HepG2 (cell line): ENCODE measurements at regions not wholly inside any gene's neighbourhood (a gene's known extent, or its start where the extent isn't known, plus 50 kb on each side); places are given as distances from the start of the nearest gene placed in this dataset.

Experiments used
- ATAC-seq: fragments of 200-7000 bp; cut with Tn5 transposase; 3 replicates; pipeline ENCODE4 v1.9.1; 2020; ENCODE audit warnings: mild to moderate bottlenecking, moderate library complexity
- BruUV-seq: library from RNA; stranded (reverse); fragments of 400-500 nt; replicated peaks from 2 replicates; lab custom pipeline; 2021; lab: Mats Ljungman, UMichigan
- CTCF ChIA-PET: fragments of 300-600 bp; formaldehyde crosslinking; extraction: SDS; loops from one replicate; lab custom pipeline; 2021; ENCODE audit warnings: low total read pairs, inconsistent platforms, low intra/inter-chr PET ratio; lab: Yijun Ruan, JAX
- POLR2A ChIA-PET: fragments of 350-600 bp; sonication (Branson Sonifier 250); formaldehyde crosslinking; loops from one replicate; lab custom pipeline; 2020; ENCODE audit warnings: antibody characterized with exemption, inconsistent platforms; lab: Yijun Ruan, JAX
- DNase-seq: peaks from one replicate; pipeline ENCODE4 v3.0.0-alpha.2; 2015; ENCODE audit warnings: low spot score
- FAIRE-seq: peaks from 3 replicates; lab custom pipeline; 2011; peaks lifted over from hg19 to GRCh38; lab: Jason Lieb, UNC
- H2AFZ ChIP-seq: one replicate; pipeline ENCODE4 v1.6.1; 2011; ENCODE audit warnings: low read length, inconsistent platforms
- H3K27ac ChIP-seq: fragments of 300-600 bp; 3 replicates; pipeline ENCODE4 v1.8.0; 2011; ENCODE audit warnings: mixed run types, mild to moderate bottlenecking, mixed read lengths, low read length, inconsistent platforms; ENCODE audit not compliant: insufficient read depth; ENCODE audit errors: extremely low read length
- H3K27me3 ChIP-seq, 2 experiments: fragments of 200-600 bp in 1 of 2; 2 replicates in 1 of 2; 3 replicates in 1 of 2; pipeline versions ENCODE4 v1.6.0 to v1.8.0; 2011; ENCODE audit warnings: low read length in 2 of 2, mild to moderate bottlenecking in 2 of 2, moderate library complexity in 2 of 2, inconsistent platforms in 1 of 2; ENCODE audit not compliant: insufficient read depth in 2 of 2, control insufficient read depth in 1 of 2
- H3K36me3 ChIP-seq, 2 experiments: fragments of 200-600 bp in 1 of 2; replicated peaks in 1 of 2; 2 replicates in 1 of 2; 3 replicates in 1 of 2; pipeline versions ENCODE4 v1.5.1 to v1.8.0; 2011; ENCODE audit warnings: low read length in 2 of 2, inconsistent platforms in 1 of 2; ENCODE audit not compliant: insufficient read depth in 2 of 2, control insufficient read depth in 1 of 2
- H3K4me1 ChIP-seq: 2 replicates; pipeline ENCODE4 v1.5.1; 2012; ENCODE audit warnings: low read length, inconsistent platforms; ENCODE audit not compliant: insufficient read depth
- H3K4me2 ChIP-seq: 2 replicates; pipeline ENCODE4 v1.6.0; 2011; ENCODE audit warnings: low read depth, low read length, inconsistent platforms
- H3K4me3 ChIP-seq, 3 experiments: fragments of 200-600 bp in 1 of 3; sonication (generic), shearing (Covaris generic) in 1 of 3; replicated peaks in 1 of 3; 2 replicates each; pipeline ENCODE4 v1.5.1; 2011 to 2016; ENCODE audit warnings: low read length in 3 of 3, inconsistent platforms in 2 of 3, low read depth in 2 of 3, mild to moderate bottlenecking in 2 of 3, control low read depth in 1 of 3, mixed read lengths in 1 of 3; ENCODE audit not compliant: insufficient read depth in 1 of 3
- H3K79me2 ChIP-seq: one replicate; pipeline ENCODE4 v1.6.1; 2011; ENCODE audit warnings: low read length, inconsistent platforms; ENCODE audit not compliant: insufficient read depth
- H3K9ac ChIP-seq: 2 replicates; pipeline ENCODE4 v1.6.0; 2011; ENCODE audit warnings: mild to moderate bottlenecking, low read depth, low read length, inconsistent platforms; ENCODE audit not compliant: insufficient read depth
- H3K9me3 ChIP-seq: 2 replicates; pipeline ENCODE4 v1.5.1; 2012; ENCODE audit warnings: mild to moderate bottlenecking, low read length
- H4K20me1 ChIP-seq: 2 replicates; pipeline ENCODE4 v1.6.0; 2011; ENCODE audit warnings: inconsistent platforms, mild to moderate bottlenecking, low read length, moderate library complexity; ENCODE audit not compliant: insufficient read depth
- BATF2 ChIP-seq: sonication (generic); formaldehyde crosslinking; IDR thresholded peaks from 2 replicates; pipeline ENCODE4 v1.8.0; 2022; ENCODE audit warnings: mild to moderate bottlenecking, missing genetic modification reagents, moderate library complexity
- FOXO4 ChIP-seq: sonication (generic); formaldehyde crosslinking; conservative IDR thresholded peaks from 2 replicates; pipeline ENCODE4 v1.8.1; 2023; ENCODE audit warnings: missing genetic modification reagents
- KDM3A ChIP-seq: IDR thresholded peaks from 2 replicates; pipeline ENCODE4 v1.6.1; 2018; ENCODE audit warnings: low read depth, missing compliant biosample characterization
- KDM4B ChIP-seq: sonication (generic); formaldehyde crosslinking; IDR thresholded peaks from 2 replicates; pipeline ENCODE4 v1.4.0; 2020; ENCODE audit warnings: missing genetic modification reagents
- TBX3 ChIP-seq: fragments of 450-650 bp; IDR thresholded peaks from 2 replicates; pipeline ENCODE4 v1.6.1; 2017; ENCODE audit warnings: antibody characterized with exemption, mild to moderate bottlenecking, inconsistent platforms, borderline replicate concordance
- TGIF2 ChIP-seq: IDR thresholded peaks from 2 replicates; pipeline ENCODE4 v1.6.1; 2016; ENCODE audit warnings: control low read depth, missing compliant biosample characterization
- U2AF1 ChIP-seq: fragments of 200-400 bp; formaldehyde crosslinking; optimal IDR thresholded peaks from 2 replicates; pipeline ENCODE3; 2017; ENCODE audit warnings: mild to moderate bottlenecking, low read depth, low read length
- YEATS4 ChIP-seq: sonication (generic); formaldehyde crosslinking; IDR thresholded peaks from 2 replicates; pipeline ENCODE4 v1.4.0; 2020; ENCODE audit warnings: missing genetic modification reagents, borderline replicate concordance
- ZBTB33 ChIP-seq: sonication (generic); formaldehyde crosslinking; IDR thresholded peaks from 2 replicates; pipeline ENCODE4 v1.4.0; 2020; ENCODE audit warnings: missing genetic modification reagents
- ZNF362 ChIP-seq: sonication (generic); formaldehyde crosslinking; IDR thresholded peaks from 2 replicates; pipeline ENCODE4 v1.4.0; 2020; ENCODE audit warnings: missing genetic modification reagents, mild to moderate bottlenecking, borderline replicate concordance
- ZNF513 ChIP-seq: sonication (generic); formaldehyde crosslinking; conservative IDR thresholded peaks from 2 replicates; pipeline ENCODE4 v1.5.0; 2020; ENCODE audit warnings: missing genetic modification reagents
- ZNF879 ChIP-seq: sonication (generic); formaldehyde crosslinking; IDR thresholded peaks from 2 replicates; pipeline ENCODE4 v1.8.1; 2023; ENCODE audit warnings: missing genetic modification reagents
- WGBS: methylation state at CpG from one replicate; pipeline ENCODE4 v1.1.6; 2017; ENCODE audit warnings: low lambda C conversion rate; 5-methylcytosine and 5-hydroxymethylcytosine counted together
- in situ Hi-C: cut with HindIII; loops from 2 replicates; pipeline ENCODE4 v1.10.0; 2017; ENCODE audit warnings: low pct_unique_long_range_greater_than_20kb; ENCODE audit not compliant: extremely low pct_ligation_motif_present
- intact Hi-C: fragments of 100-400 bp; cut with micrococcal nuclease; formaldehyde crosslinking; loops from one replicate; pipeline ENCODE4 v1.10.0; 2022; ENCODE audit not compliant: unreplicated experiment

- TF ChIP-seq ZNF513, result no peak
- no peak for TF ChIP-seq ZNF879 (CRISPR knock-in tag)
- no peak for TF ChIP-seq YEATS4 (CRISPR knock-in tag)
- TF ChIP-seq ZNF362, result no peak
Measured at GRCh38 chr6:8237668-8238067, 135.3 kb upstream of the EEF1E1 start (continued).

GRCh38 chr6:8236956-8237355, 134.6 kb upstream of the EEF1E1 start:
- no TSS peak for BruUV-seq

More at GRCh38 chr6:8236956-8237355, 134.6 kb upstream of the EEF1E1 start:
- H3K4me3 ChIP-seq, result no peak overlapping the region
- no peak overlapping the region for H3K4me2 ChIP-seq
- FAIRE-seq (no peak), ATAC-seq (no peak), DNase-seq (no peak)
- no peaks in the 10 kb centered on the region for H3K79me2 ChIP-seq
- no peaks in the 10 kb centered on the region for H3K9me3 ChIP-seq
- intact Hi-C loops (no loop called here), in situ Hi-C loops (no loop called here)
- POLR2A ChIA-PET, result no interaction called here
- TF ChIP-seq BATF2 (no peak), KDM4B (no peak), KDM3A (CRISPR knock-in tag) (no peak), U2AF1 (no peak), TBX3 (no peak), FOXO4 (CRISPR knock-in tag) (no peak), TGIF2 (CRISPR knock-in tag) (no peak), ZBTB33 (no peak)
- 37% methylated on average over 4 of the region's 4 CpGs for WGBS
- no peaks in the 10 kb centered on the region for H4K20me1 ChIP-seq
- H2AFZ ChIP-seq, result no peak overlapping the region
- CTCF ChIA-PET, result no interaction called here
- peaks cover 2 to 9% of the 10 kb centered on the region in 2 experiments; a peak in 2 of 5 replicates for H3K27me3 ChIP-seq
- H3K27ac ChIP-seq, result no peak overlapping the region
- no peak overlapping the region for H3K9ac ChIP-seq
- H3K36me3 ChIP-seq, result no peaks in the 10 kb centered on the region
- no peaks in the 10 kb centered on the region for H3K4me1 ChIP-seq
